ENCODE measurements at regions not wholly inside any gene's neighbourhood (a gene's known extent, or its start where the extent isn't known, plus 50 kb on each side); places are given as distances from the start of the nearest gene placed in this dataset.

DNA sequence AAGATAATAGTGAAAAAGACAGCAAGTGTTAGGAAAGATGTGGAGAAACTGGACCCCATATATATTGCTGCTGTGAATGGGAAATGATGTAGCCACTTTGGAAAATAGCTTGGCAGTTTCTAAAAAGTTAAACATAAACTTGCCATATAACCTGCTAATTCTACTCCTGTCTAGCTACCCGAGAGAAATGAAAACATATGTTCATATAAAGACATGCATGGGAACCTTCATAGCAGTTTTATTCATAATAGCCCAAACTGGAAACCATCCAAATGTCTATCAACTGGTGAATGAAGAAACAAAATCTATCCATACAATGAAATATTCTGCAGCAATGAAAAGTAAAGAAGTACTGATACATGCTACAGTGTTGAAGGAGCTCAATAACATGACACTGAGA lies 50.4 kb upstream of the NABP1 start:
- TF ChIP-seq, protein P1, sequence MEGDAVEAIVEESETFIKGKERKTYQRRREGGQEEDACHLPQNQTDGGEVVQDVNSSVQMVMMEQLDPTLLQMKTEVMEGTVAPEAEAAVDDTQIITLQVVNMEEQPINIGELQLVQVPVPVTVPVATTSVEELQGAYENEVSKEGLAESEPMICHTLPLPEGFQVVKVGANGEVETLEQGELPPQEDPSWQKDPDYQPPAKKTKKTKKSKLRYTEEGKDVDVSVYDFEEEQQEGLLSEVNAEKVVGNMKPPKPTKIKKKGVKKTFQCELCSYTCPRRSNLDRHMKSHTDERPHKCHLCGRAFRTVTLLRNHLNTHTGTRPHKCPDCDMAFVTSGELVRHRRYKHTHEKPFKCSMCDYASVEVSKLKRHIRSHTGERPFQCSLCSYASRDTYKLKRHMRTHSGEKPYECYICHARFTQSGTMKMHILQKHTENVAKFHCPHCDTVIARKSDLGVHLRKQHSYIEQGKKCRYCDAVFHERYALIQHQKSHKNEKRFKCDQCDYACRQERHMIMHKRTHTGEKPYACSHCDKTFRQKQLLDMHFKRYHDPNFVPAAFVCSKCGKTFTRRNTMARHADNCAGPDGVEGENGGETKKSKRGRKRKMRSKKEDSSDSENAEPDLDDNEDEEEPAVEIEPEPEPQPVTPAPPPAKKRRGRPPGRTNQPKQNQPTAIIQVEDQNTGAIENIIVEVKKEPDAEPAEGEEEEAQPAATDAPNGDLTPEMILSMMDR (IDR thresholded peaks at IDR 0.05; ENCODE audit: poor library complexity): no peak
- TF ChIP-seq EZH2phosphoT487 (IDR thresholded peaks at IDR 0.05; ENCODE audit: low read depth, severe bottlenecking, unreplicated experiment): no peak

Measured in hepatocyte (in vitro differentiated cells).